ENCODE measurements at regions not wholly inside any gene's neighbourhood (a gene's known extent, or its start where the extent isn't known, plus 50 kb on each side); places are given as distances from the start of the nearest gene placed in this dataset.

- no peak for TF ChIP-seq CTCF (IDR thresholded peaks at IDR 0.05; ENCODE audit: low read depth, low read length)
- DNase-seq (ENCODE audit: extremely low read depth, low read depth), result no peak
These were observed 306.6 kb downstream of the EPM2A start for GRCh38 chr6:145428706-145429105.

GRCh38 chr6:145442110-145442509 is 293.2 kb downstream of the EPM2A start:
- DNase-seq (ENCODE audit: extremely low read depth, low read depth), result no peak
- no peak for TF ChIP-seq CTCF (IDR thresholded peaks at IDR 0.05; ENCODE audit: low read depth, low read length)

- TF ChIP-seq CTCF (IDR thresholded peaks at IDR 0.05; ENCODE audit: low read depth, low read length), result no peak
- no peak for DNase-seq (ENCODE audit: extremely low read depth, low read depth)
These were observed 289.6 kb downstream of the EPM2A start for GRCh38 chr6:145445674-145446073.

- TF ChIP-seq CTCF (IDR thresholded peaks at IDR 0.05; ENCODE audit: low read depth, low read length), result no peak
- DNase-seq (ENCODE audit: extremely low read depth, low read depth), result no peak
These were observed 284.3 kb downstream of the EPM2A start for GRCh38 chr6:145451029-145451428.

GRCh38 chr6:145453376-145453775 is 281.9 kb downstream of the EPM2A start:
- no peak for DNase-seq (ENCODE audit: extremely low read depth, low read depth)
- TF ChIP-seq CTCF (IDR thresholded peaks at IDR 0.05; ENCODE audit: low read depth, low read length), result no peak; the same call in none of the 2 replicates

- DNase-seq (ENCODE audit: extremely low read depth, low read depth), result no peak
- no peak for TF ChIP-seq CTCF (IDR thresholded peaks at IDR 0.05; ENCODE audit: low read depth, low read length)
These were observed 281.3 kb downstream of the EPM2A start for GRCh38 chr6:145454006-145454405.

GRCh38 chr6:145457556-145457955 is 277.8 kb downstream of the EPM2A start:
- TF ChIP-seq CTCF (IDR thresholded peaks at IDR 0.05; ENCODE audit: low read depth, low read length), result no peak
- no peak for DNase-seq (ENCODE audit: extremely low read depth, low read depth)

Data from AG09319 (cell line).